LNCAP (cell line): ENCODE measurements at regions not wholly inside any gene's neighbourhood (a gene's known extent, or its start where the extent isn't known, plus 50 kb on each side); places are given as distances from the start of the nearest gene placed in this dataset.

Experiments
- CTCF ChIP-seq: fragments of 450-650 bp; IDR thresholded peaks from 2 replicates; pipeline ENCODE4 v1.5.1; 2017; ENCODE audit warnings: mild to moderate bottlenecking

GRCh38 chr3:106036696-106037095 lies 167.9 kb upstream of the CBLB start:
- TF ChIP-seq CTCF, result no peak

GRCh38 chr3:106047221-106047620 lies 178.4 kb upstream of the CBLB start:
- TF ChIP-seq CTCF, result no peak

- TF ChIP-seq CTCF, result no peak
Observed at GRCh38 chr3:106048946-106049481, 180.2 kb upstream of the CBLB start.

- no peak for TF ChIP-seq CTCF
Observed at GRCh38 chr3:106049821-106050220, 181.0 kb upstream of the CBLB start.

- TF ChIP-seq CTCF, result no peak
Observed at GRCh38 chr3:106056931-106057330, 188.1 kb upstream of the CBLB start.

GRCh38 chr3:106058475-106058874 lies 189.7 kb upstream of the CBLB start:
- TF ChIP-seq CTCF, result no peak

GRCh38 chr3:106059953-106060517 lies 191.2 kb upstream of the CBLB start:
- TF ChIP-seq CTCF, result no peak

- TF ChIP-seq CTCF, result no peak
Observed at GRCh38 chr3:106063909-106064308, 195.1 kb upstream of the CBLB start.
